Head of caudate nucleus (tissue), 42 donors: ENCODE measurements at regions not wholly inside any gene's neighbourhood (a gene's known extent, or its start where the extent isn't known, plus 50 kb on each side); places are given as distances from the start of the nearest gene placed in this dataset.
"Not testable (repeated sequence)": the region's sequence is repeated elsewhere in the genome, so short reads cannot be mapped to it uniquely, and the experiment has no call there.

Experiments
- DNase-seq, 42 donors: peaks; one replicate each; pipeline versions ENCODE4 v3.0.0 to v3.0.0-alpha.2; 2020 to 2021; ENCODE audit warnings: mixed read lengths in 7 of 42
- intact Hi-C: fragments of 100-400 bp; cut with DNase I; formaldehyde crosslinking; loops from one replicate; pipeline ENCODE4 v1.15.0; 2022

DNA sequence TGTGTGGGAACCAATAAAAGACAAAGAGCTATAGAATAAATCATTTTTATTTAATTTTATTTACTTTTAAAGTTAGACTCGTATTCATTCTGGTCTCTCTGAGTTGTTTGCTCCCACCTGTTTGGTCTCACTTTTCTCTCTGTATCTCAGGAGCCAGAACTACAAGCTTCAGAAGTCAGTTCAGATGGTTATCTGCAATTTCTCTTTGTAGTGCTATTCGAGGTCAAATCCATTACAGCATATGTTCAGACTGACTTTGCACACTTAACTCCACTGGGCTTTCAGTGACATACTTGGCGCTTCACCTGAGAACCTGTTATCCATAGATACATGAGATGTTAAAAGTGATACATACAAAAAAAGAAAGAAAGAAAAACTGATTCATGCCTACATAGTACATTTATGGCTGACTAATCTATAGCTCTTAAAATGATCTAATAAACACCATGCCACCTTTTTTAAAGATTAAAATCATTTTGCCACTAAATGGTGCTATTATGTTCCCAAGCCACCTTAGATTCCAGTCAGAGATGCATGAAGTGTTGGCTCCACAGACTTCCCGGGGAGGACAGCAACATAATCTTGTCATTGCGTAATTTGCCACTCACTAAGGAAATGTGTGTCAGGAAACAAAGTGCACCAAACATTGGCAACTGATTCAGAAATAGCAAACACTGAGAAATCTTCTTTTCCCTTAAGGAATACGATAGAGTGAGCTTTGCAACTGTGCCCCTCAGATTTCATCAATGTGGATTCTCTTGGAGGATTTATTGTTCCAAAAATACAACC, 396.7 kb downstream of the HACE1 start:
- intact Hi-C loops = no loop called here

DNA sequence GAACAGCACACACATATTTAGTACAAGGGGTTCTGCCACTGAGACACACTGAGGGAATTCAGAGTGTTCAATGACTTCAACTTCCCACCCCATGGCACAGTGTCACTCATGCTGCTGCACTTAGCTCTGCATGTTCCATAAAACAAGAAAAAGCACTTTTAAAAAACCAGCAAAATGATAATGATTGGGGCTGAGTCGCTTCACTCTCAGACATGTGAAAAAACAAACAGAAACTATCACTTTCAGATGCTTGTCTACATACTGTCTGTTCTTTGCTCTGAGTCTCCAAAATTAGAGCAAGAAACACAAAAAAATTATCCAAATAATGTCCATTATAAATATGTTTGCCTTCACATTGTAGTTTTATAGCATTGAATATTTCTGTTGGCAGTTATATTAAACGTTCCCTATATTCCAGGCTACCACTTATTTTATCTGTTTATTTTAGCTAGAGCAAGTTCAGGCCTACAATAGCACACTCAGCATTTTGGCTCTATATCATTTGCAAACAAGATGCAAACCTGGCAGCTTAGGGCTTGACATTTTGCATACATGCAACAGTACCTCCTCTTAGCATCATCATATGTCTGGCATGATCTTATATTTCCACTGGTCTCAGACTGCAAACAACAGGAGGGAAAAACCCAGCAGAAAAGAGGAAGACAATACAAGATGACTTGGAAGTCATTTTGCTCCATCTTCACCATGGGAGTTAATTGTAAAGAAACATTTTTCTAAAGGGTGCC, 398.8 kb downstream of the HACE1 start:
- peak in 1 of 42 donors; percentile 6 for DNase-seq
- intact Hi-C loops = no loop called here

More for the DNA sequence above, 396.7 kb downstream of the HACE1 start:
- no peak for DNase-seq

DNA sequence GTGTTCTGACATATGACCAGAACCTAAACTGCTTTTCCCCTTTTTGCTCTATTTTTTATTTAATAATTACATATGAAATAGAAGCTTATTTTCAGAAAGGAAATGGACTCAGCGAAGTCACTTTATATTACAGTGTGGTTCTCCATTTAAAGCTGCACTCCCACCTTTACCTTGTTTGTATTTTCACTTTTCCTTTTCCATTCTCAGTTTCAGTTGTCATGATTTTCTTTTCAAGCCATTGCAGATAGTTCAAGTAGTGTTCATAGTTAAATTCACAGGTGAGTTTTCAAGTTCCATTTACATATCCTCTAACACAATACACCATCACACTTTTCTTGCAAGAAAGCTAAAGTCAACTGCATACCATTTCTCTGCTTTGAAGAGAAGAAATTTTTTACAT, 400.2 kb downstream of the HACE1 start:
- intact Hi-C loops = no loop called here
- DNase-seq = no peak

DNA sequence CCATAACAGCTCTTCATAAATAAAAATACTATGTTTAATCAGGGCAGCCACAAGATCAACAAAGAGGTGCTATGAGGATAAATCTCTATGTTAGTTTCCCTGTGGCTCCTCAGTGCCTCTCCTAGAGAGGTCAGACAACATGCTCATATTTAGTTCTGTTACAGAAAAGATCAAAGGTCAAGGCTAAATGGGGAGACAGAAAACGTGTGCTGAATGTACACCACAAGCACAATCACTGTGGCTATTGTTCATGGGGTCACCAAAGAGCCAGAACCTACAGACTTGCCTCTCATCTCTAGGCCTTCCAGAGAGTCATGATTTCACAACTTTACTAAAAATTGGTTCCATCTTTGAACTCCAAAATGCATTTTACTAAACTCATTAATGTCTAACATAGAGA, 409.8 kb downstream of the HACE1 start:
- DNase-seq = no peak
- intact Hi-C loops = no loop called here

DNA sequence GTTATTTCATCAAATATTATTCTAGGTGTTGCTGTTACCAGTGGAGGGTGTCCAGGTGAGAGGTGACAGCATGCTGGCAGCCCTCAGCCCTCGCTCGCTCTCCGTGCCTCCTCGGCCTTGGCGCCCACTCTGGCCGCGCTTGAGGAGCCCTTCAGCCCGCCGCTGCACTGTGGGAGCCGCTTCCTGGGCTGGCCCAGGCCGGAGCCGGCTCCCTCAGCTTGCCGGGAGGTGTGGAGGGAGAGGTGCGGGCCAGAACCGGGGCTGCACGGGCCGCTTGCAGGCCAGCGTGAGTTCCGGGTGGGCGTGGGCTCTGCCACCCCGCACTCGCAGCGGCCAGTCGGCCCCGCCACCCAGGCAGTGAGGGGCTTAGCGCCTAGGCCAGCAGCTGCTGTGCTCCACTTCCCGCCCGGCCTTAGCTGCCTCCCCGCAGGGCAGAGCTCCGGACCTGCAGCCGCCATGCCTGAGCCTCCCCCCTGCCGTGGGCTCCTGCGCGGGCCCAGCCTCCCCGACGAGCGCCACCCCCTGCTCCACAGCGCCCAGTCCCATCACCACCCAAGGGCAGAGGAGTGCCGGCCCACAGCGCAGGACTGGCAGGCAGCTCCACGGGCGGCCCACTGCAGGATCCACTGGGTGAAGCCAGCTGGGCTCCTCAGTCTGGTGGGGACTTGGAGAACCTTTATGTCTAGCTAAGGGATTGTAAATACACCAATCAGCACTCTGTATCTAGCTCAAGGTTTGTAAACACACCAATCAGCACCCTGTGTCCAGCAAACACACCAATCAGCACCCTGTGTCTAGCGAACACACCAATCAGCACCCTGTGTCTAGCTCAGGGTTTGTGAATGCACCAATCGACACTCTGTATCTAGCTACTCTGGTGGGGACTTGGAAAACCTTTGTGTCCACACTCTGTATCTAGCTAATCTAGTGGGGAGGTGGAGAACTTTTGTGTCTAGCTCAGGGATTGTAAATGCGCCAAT, 413.3 kb downstream of the HACE1 start:
- intact Hi-C loops = not testable (repeated sequence)

DNA sequence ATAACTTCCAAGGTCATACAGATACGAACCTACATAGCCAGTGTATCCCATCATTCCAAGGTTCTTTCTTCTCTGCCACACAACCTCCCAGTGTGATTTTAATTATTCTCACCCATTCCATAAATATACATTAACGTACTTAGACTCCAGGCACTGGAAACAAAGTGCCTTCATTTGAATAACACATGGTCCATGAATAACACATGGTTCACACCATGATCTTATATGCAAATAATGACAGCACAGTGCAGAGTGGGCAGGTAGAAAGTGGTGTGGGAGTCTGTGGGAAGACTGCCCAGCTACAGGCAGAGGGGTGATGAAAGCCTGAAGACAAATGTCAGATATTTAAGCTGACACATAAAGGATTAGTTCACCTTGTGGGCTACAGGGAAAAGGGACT, 425.2 kb downstream of the HACE1 start:
- DNase-seq = no peak
- intact Hi-C loops = no loop called here

More for the DNA sequence above, 413.3 kb downstream of the HACE1 start:
- DNase-seq = not testable (repeated sequence)

DNA sequence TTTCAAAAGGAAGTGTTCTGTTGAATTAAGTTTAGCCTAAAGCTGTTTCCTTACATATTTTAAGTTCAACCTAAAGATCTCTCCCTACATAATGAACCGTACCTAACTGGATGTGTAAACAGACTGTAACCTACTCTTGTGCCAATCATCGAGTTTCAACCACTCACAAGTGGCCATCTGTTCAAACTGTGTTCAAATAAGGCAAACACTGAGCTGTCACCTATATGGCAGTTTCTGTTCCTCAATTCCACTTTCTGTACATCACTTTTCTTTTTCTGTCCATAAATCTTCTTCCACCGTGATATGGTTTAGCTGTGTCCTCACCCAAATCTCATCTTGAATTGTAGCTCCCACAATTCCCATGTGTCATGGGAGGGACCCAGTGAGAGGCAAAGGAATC, 428.6 kb downstream of the HACE1 start:
- intact Hi-C loops = no loop called here
- no peak for DNase-seq

DNA sequence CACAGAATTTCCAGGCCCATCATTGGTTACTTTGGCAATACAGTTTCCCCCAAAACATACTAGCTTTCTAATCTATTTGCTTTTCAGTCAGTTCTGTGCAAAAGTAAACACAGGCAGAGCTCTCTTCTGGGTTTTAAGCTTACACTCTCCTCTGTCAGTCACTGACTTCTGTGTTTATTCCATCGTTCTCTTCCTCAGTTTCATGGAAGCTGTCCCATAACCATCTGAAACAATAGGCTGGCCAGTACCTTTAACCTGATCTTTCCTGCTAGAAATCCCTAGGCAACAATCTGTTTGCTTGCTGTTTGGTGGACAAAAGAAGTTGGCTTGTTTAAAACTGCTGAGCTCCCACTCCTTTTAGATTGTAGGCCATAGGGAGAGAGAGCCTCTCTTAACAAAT, 431.5 kb downstream of the HACE1 start:
- DNase-seq = no peak

GRCh38 chr6:104423691-104424090, 436.0 kb downstream of the HACE1 start:
- intact Hi-C loops = no loop called here
- DNase-seq = no peak

More for the DNA sequence above, 431.5 kb downstream of the HACE1 start:
- intact Hi-C loops = no loop called here

DNA sequence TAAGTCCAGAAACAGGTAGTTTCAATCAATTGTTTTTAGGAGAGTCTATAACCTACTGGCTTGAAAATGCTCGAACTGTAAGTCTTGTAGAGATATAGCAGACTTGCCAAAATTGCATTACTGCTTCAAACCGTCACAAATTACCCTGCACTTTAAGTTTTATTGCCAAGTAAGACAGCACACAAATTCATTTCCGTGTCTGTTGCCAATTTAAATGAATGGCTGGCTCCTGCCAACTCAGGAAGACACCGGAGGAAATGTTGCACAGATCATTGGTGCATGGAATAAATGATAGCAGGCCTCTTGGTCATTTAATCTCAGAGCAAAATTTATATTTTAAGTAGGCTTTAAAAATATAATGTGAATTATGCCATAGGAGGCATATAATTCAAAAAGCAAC, 438.1 kb downstream of the HACE1 start:
- intact Hi-C loops = no loop called here
- no peak for DNase-seq

- no peak for DNase-seq
- intact Hi-C loops = no loop called here
Observed at GRCh38 chr6:104418839-104419238, 440.9 kb downstream of the HACE1 start.

GRCh38 chr6:104418125-104418524, 441.6 kb downstream of the HACE1 start:
- no peak for DNase-seq
- intact Hi-C loops = no loop called here

DNA sequence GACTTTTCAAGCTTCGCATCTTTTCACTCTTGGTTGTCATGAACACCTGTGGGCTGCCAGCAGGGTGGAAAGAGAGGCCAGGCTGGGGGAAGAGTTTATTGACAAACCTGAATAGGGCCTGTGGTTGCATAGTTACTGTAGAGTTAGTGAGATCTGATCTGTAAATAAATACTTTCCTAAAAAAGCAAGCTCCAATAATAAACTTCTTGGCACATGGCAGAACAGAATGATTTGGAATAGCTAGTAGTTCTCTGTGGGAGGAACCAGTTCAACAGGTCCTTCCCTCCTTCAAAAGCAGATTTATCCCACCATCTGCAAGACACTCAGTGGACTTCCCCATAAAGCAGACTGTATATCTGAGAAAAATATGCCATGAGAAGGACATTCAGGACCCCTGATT, 445.0 kb downstream of the HACE1 start:
- intact Hi-C loops = no loop called here
- no peak for DNase-seq

DNA sequence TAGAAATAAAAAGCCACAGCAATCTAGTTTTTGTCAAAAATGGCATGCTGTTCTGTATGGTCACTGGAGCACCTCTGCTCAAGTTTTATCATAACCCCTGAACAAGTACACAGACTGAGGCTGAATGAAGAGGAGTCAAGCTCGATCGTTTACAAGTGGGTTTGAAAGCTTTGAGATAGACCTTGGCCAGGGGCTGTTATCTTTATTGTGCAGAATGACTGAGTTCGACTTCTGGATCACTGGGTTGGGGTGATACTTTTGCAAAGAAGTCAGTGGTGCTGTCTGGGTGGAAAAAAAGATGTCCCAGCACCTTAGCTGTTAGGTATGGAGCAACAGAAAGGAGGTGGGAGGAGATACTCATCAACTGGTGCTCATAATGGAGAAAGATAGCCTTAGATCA, 446.0 kb downstream of the HACE1 start:
- intact Hi-C loops = no loop called here
- no peak for DNase-seq

- no peak for DNase-seq
- intact Hi-C loops = no loop called here
Observed at GRCh38 chr6:104411302-104411701, 448.4 kb downstream of the HACE1 start.

- intact Hi-C loops = no loop called here
- DNase-seq = no peak
Observed at GRCh38 chr6:104409913-104410312, 449.8 kb downstream of the HACE1 start.

DNA sequence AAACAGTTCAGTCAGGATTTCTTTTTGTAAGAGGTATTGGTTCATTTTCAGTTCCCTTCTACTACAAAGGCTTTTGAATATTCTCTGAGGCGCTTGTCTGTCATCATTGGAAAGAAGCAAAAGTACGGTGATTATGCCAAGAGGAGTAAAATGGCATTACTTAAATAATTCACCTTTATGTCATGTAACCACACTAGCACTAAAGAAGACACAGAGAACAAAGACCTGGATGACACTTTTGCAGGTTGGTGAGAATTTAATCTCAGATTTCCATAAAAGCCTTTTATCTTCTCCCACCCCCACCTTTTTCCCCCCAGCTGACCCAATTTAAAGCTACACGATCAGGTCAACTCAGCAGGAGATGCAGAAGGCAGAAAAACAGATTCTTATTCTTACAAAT, 451.8 kb downstream of the HACE1 start:
- intact Hi-C loops = no loop called here

GRCh38 chr6:104404377-104404776, 455.3 kb downstream of the HACE1 start:
- DNase-seq = peak in 2 of 42 donors; percentile 2 to 4
- intact Hi-C loops = no loop called here

More for the DNA sequence above, 451.8 kb downstream of the HACE1 start:
- DNase-seq = no peak

GRCh38 chr6:104402572-104402971, 457.1 kb downstream of the HACE1 start:
- intact Hi-C loops = no loop called here
- DNase-seq = no peak
